ENCODE measurements at regions not wholly inside any gene's neighbourhood (a gene's known extent, or its start where the extent isn't known, plus 50 kb on each side); places are given as distances from the start of the nearest gene placed in this dataset.
A peak's percentile ranks its signal among the peaks of the same experiment; 100 is the strongest.

DNA sequence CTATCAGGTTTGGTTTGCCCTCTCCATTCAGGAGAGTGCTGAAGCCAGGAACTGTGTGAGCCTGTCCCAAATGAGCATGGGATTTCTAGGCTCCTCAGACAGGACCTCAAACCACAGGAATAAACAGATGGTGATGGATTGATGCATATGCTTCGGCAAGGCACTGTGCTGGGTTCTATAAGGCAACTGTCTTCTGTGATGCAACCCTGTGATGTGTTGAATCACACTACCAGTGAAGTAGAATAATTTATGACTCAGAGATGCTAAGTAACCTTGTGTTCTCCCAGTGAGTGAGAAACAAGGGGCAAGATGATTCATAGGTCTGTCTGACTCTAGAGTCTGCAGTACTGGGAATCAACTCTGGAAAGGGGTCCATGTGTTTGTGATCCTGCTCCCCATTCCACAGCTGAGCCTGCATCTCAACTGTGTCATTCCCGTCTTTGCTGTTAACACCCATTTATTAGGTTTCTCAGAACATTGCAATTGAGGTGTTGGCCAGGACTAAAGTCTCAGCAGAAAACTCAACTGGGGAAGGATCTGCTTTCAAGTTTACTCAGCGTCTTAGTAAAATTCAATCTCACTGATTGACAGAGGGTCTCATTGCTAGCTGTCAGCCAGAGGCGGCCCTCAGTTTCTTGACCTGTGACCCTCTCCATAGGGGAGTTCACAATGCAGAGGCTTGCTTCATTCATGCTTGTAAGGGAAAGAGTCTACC is 510.1 kb upstream of the CFAP20DC start:
- H3K36me3 ChIP-seq (ENCODE audit: insufficient read depth, low read length): no peaks in the 10 kb centered on the region
- no peak overlapping the region for H3K27ac ChIP-seq (ENCODE audit: low read length)
- H3F3A ChIP-seq (ENCODE audit: insufficient read depth, low read length, poor library complexity, severe bottlenecking): no peaks in the 10 kb centered on the region
- H3K4me3 ChIP-seq (ENCODE audit: low read length): no peak overlapping the region
- TF ChIP-seq TAF1 (IDR thresholded peaks at IDR 0.05; ENCODE audit: low read depth): no peak
- TF ChIP-seq, protein P1, sequence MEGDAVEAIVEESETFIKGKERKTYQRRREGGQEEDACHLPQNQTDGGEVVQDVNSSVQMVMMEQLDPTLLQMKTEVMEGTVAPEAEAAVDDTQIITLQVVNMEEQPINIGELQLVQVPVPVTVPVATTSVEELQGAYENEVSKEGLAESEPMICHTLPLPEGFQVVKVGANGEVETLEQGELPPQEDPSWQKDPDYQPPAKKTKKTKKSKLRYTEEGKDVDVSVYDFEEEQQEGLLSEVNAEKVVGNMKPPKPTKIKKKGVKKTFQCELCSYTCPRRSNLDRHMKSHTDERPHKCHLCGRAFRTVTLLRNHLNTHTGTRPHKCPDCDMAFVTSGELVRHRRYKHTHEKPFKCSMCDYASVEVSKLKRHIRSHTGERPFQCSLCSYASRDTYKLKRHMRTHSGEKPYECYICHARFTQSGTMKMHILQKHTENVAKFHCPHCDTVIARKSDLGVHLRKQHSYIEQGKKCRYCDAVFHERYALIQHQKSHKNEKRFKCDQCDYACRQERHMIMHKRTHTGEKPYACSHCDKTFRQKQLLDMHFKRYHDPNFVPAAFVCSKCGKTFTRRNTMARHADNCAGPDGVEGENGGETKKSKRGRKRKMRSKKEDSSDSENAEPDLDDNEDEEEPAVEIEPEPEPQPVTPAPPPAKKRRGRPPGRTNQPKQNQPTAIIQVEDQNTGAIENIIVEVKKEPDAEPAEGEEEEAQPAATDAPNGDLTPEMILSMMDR (IDR thresholded peaks at IDR 0.05; ENCODE audit: poor library complexity, severe bottlenecking): no peak
- TF ChIP-seq, protein P2, sequence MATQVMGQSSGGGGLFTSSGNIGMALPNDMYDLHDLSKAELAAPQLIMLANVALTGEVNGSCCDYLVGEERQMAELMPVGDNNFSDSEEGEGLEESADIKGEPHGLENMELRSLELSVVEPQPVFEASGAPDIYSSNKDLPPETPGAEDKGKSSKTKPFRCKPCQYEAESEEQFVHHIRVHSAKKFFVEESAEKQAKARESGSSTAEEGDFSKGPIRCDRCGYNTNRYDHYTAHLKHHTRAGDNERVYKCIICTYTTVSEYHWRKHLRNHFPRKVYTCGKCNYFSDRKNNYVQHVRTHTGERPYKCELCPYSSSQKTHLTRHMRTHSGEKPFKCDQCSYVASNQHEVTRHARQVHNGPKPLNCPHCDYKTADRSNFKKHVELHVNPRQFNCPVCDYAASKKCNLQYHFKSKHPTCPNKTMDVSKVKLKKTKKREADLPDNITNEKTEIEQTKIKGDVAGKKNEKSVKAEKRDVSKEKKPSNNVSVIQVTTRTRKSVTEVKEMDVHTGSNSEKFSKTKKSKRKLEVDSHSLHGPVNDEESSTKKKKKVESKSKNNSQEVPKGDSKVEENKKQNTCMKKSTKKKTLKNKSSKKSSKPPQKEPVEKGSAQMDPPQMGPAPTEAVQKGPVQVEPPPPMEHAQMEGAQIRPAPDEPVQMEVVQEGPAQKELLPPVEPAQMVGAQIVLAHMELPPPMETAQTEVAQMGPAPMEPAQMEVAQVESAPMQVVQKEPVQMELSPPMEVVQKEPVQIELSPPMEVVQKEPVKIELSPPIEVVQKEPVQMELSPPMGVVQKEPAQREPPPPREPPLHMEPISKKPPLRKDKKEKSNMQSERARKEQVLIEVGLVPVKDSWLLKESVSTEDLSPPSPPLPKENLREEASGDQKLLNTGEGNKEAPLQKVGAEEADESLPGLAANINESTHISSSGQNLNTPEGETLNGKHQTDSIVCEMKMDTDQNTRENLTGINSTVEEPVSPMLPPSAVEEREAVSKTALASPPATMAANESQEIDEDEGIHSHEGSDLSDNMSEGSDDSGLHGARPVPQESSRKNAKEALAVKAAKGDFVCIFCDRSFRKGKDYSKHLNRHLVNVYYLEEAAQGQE (IDR thresholded peaks at IDR 0.05; ENCODE audit: borderline replicate concordance): no peak
- no peak for TF ChIP-seq MXI1 (conservative IDR thresholded peaks at IDR 0.05; ENCODE audit: poor library complexity, severe bottlenecking)
- no peak for TF ChIP-seq SMC3 (conservative IDR thresholded peaks at IDR 0.05; ENCODE audit: poor library complexity)
- TF ChIP-seq RAD21 (conservative IDR thresholded peaks at IDR 0.05): no peak
- no peak for TF ChIP-seq EP300 (conservative IDR thresholded peaks at IDR 0.05; ENCODE audit: poor library complexity, severe bottlenecking)
- no peak for TF ChIP-seq POLR2AphosphoS5 (IDR thresholded peaks at IDR 0.05)
- TF ChIP-seq EZH2 (IDR thresholded peaks at IDR 0.05; ENCODE audit: borderline replicate concordance, insufficient read depth, low read length, poor library complexity, severe bottlenecking): no peak
- no peaks in the 10 kb centered on the region for H4K20me1 ChIP-seq (ENCODE audit: insufficient read depth)
- no peak overlapping the region for H3K4me2 ChIP-seq (ENCODE audit: low read length)
- H2AFZ ChIP-seq (ENCODE audit: low read depth, low read length): no peak overlapping the region
- no peaks in the 10 kb centered on the region for H3K79me2 ChIP-seq (replicated peaks; ENCODE audit: insufficient read depth, low read length)
- no peaks in the 10 kb centered on the region for H3K9me3 ChIP-seq (ENCODE audit: low read length)
- H3K9me2 ChIP-seq (ENCODE audit: insufficient read depth, low read length): no peaks in the 10 kb centered on the region
- no peaks in the 10 kb centered on the region for H3K27me3 ChIP-seq (ENCODE audit: insufficient read depth, low read depth, low read length)
- H3K9ac ChIP-seq (ENCODE audit: low read length): no peak overlapping the region

DNA sequence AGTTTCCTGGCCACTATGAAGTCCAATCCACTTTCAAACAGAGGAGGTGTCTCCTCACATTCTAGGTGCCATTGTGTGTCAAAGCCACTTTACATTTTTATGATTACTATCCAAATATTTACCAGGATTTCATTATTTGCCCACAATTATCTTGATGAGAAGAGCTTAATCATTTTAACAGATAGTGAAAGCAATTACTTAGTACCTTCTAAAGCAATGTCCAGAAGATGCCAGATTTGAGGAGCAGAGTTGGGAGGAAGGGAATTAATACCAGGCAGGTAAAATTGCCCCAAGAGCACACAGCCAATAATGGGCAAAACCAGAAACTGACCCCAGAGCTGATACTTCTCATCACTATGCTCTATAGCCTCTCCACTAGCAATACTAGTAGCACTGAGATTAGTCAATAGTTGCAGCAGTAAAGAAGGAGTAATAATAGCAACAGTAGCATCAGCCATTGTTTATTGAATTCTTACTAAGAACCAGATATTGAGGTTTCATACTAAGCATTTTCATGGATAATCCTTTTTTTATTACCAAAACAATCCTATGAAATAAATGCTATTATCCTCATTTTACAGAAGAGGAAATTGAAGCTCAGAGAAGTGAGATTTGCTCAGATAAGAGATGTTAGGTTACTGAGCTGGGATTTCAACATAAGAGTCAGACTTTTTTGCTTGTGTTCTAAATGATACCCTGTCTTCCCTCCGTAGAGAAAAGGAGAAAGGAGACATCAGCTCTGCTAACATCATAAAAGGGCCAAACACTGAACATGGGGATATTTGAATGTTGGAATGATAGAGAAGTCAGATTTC is 509.3 kb upstream of the CFAP20DC start:
- H3K27ac ChIP-seq (ENCODE audit: low read length): peak overlapping the region; percentile 14
- no peaks in the 10 kb centered on the region for H3K9me2 ChIP-seq (ENCODE audit: insufficient read depth, low read length)
- no peaks in the 10 kb centered on the region for H3K9me3 ChIP-seq (ENCODE audit: low read length)
- no peaks in the 10 kb centered on the region for H3F3A ChIP-seq (ENCODE audit: insufficient read depth, low read length, poor library complexity, severe bottlenecking)
- no peaks in the 10 kb centered on the region for H3K36me3 ChIP-seq (ENCODE audit: insufficient read depth, low read length)
- TF ChIP-seq MXI1 (conservative IDR thresholded peaks at IDR 0.05; ENCODE audit: poor library complexity, severe bottlenecking) (no peak), EZH2 (IDR thresholded peaks at IDR 0.05; ENCODE audit: borderline replicate concordance, insufficient read depth, low read length, poor library complexity, severe bottlenecking) (no peak), RAD21 (conservative IDR thresholded peaks at IDR 0.05) (no peak), POLR2AphosphoS5 (IDR thresholded peaks at IDR 0.05) (no peak), TAF1 (IDR thresholded peaks at IDR 0.05; ENCODE audit: low read depth) (no peak), EP300 (conservative IDR thresholded peaks at IDR 0.05; ENCODE audit: poor library complexity, severe bottlenecking) (no peak), SMC3 (conservative IDR thresholded peaks at IDR 0.05; ENCODE audit: poor library complexity) (no peak)
- TF ChIP-seq, protein P2 (IDR thresholded peaks at IDR 0.05; ENCODE audit: borderline replicate concordance): no peak
- TF ChIP-seq, protein P1 (IDR thresholded peaks at IDR 0.05; ENCODE audit: poor library complexity, severe bottlenecking): no peak
- H3K4me3 ChIP-seq (ENCODE audit: low read length): no peak overlapping the region
- no peaks in the 10 kb centered on the region for H3K27me3 ChIP-seq (ENCODE audit: insufficient read depth, low read depth, low read length)
- H3K9ac ChIP-seq (ENCODE audit: low read length): no peak overlapping the region
- no peak overlapping the region for H2AFZ ChIP-seq (ENCODE audit: low read depth, low read length)
- no peak overlapping the region for H3K4me2 ChIP-seq (ENCODE audit: low read length)
- H3K79me2 ChIP-seq (replicated peaks; ENCODE audit: insufficient read depth, low read length): no peaks in the 10 kb centered on the region
- no peaks in the 10 kb centered on the region for H4K20me1 ChIP-seq (ENCODE audit: insufficient read depth)

All from neural cell (in vitro differentiated cells).